ENCODE measurements at regions not wholly inside any gene's neighbourhood (a gene's known extent, or its start where the extent isn't known, plus 50 kb on each side); places are given as distances from the start of the nearest gene placed in this dataset.
"Not testable (repeated sequence)": the region's sequence is repeated elsewhere in the genome, so short reads cannot be mapped to it uniquely, and the experiment has no call there.

DNA sequence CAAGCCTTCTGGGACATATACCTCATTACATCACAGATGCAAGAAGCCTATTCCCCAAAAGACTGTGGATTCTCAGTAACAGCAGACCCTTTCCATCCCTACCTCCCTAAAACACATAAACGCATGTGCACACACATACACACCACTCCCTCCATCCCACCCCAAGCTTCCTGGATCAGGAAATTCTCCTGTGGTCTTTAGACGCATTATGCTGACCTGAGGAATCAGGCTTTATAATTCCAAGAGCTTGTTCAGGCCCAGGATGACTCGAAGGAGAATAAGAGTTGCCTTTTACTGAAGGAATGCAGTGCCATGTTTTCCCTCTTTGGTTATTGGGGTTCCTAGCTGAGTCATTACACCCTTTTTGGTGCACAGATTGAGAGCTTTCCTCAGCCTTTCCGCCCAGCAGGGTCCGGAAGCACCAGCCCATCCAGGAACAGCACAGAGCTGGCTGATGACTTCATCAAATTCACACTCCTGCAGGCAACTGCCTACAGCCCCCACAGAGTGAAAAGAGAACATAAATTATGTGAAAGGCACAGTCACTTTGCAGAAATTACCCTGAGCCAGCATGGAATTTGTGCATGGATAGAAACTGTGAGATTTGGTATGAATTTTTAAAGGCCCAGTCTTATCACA lies 385.0 kb upstream of the TRPC7 start:
- intact Hi-C loops (cut with DNase I; ENCODE audit: low total_unique reads): no loop called here
- H3K4me3 ChIP-seq (ENCODE audit: low read depth, poor library complexity, severe bottlenecking): no peak overlapping the region
- WGBS, 2 donors: 62 to 72% methylated on average over 5 of the region's 5 CpGs
- DNase-seq (ENCODE audit: low spot score in 2 of 2): no peak
- TF ChIP-seq, protein P1, sequence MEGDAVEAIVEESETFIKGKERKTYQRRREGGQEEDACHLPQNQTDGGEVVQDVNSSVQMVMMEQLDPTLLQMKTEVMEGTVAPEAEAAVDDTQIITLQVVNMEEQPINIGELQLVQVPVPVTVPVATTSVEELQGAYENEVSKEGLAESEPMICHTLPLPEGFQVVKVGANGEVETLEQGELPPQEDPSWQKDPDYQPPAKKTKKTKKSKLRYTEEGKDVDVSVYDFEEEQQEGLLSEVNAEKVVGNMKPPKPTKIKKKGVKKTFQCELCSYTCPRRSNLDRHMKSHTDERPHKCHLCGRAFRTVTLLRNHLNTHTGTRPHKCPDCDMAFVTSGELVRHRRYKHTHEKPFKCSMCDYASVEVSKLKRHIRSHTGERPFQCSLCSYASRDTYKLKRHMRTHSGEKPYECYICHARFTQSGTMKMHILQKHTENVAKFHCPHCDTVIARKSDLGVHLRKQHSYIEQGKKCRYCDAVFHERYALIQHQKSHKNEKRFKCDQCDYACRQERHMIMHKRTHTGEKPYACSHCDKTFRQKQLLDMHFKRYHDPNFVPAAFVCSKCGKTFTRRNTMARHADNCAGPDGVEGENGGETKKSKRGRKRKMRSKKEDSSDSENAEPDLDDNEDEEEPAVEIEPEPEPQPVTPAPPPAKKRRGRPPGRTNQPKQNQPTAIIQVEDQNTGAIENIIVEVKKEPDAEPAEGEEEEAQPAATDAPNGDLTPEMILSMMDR (IDR thresholded peaks at IDR 0.05): no peak
- no peak for TF ChIP-seq POLR2A (IDR thresholded peaks at IDR 0.05)

DNA sequence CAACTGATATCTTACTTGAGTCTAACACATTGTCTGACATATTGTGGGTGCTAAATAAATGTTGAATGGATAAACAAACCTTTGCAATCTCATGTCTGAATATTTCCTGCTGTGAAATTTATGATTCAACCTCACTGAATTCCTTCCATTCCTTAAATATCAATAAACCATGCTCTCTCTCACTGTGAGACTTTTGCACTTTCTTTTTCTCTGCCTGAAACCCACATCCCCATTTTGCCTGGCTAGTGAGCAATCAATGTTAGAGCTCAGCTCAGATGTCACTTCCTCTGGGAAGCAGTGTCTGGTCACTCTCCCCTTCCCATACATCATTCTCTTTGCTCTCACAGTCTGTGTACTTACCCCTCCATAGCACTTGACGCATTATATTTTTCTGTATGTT lies 383.7 kb upstream of the TRPC7 start:
- no peak for DNase-seq (ENCODE audit: low spot score in 2 of 2)
- no peak for TF ChIP-seq POLR2A (IDR thresholded peaks at IDR 0.05)
- TF ChIP-seq, protein P1 (IDR thresholded peaks at IDR 0.05): no peak
- H3K4me3 ChIP-seq (ENCODE audit: low read depth, poor library complexity, severe bottlenecking): no peak overlapping the region
- intact Hi-C loops (cut with DNase I; ENCODE audit: low total_unique reads): no loop called here
- 87 to 100% methylated on average over 1 of the region's 1 CpG for WGBS, 2 donors

DNA sequence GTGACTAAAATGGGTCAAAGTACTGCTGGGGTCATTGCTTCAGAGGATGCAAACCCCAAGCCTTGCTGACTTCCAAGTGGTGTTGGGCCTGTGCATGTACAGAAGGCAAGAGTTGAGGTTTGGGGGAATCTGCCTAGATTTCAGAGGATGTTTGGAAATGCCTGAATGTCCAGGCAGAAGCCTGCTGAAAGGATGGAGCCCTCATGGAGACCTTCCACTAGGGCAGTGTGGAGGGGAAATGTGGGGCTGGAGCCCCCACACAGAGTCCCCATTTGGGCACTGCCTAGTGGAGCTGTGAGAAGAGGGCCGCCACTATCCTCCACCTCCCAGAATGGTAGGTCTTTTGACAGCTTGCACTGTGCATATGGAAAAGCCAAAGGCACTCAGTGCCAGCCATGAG lies 377.7 kb upstream of the TRPC7 start:
- DNase-seq (ENCODE audit: low spot score in 2 of 2): no peak
- H3K4me3 ChIP-seq (ENCODE audit: low read depth, poor library complexity, severe bottlenecking): no peak overlapping the region
- WGBS, 2 donors: 83 to 86% methylated on average over 1 of the region's 1 CpG
- intact Hi-C loops (cut with DNase I; ENCODE audit: low total_unique reads): no loop called here
- TF ChIP-seq, protein P1 (IDR thresholded peaks at IDR 0.05): no peak
- no peak for TF ChIP-seq POLR2A (IDR thresholded peaks at IDR 0.05)

DNA sequence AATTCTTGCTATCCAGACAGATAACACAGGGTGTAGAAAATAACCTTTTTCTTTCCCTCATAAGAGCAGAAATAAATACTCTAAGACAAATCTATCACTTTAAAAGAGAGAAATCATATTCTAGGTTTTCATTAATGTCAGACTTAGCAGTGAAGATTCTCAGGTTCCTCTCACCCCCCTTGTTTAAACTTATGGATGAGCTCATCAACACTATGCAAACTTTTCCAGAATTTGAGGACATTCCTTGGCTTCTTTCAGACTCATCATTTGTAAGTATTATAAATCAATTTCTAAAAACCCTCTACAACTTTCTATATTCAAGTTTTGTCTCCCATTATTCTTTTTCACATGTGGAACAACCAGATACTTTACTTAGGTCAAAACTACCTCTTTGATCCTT lies 374.9 kb upstream of the TRPC7 start:
- TF ChIP-seq, protein P1 (IDR thresholded peaks at IDR 0.05): no peak
- no peak for TF ChIP-seq POLR2A (IDR thresholded peaks at IDR 0.05)
- H3K4me3 ChIP-seq (ENCODE audit: low read depth, poor library complexity, severe bottlenecking): no peak overlapping the region
- DNase-seq (ENCODE audit: low spot score in 2 of 2): no peak
- intact Hi-C loops (cut with DNase I; ENCODE audit: low total_unique reads): no loop called here

DNA sequence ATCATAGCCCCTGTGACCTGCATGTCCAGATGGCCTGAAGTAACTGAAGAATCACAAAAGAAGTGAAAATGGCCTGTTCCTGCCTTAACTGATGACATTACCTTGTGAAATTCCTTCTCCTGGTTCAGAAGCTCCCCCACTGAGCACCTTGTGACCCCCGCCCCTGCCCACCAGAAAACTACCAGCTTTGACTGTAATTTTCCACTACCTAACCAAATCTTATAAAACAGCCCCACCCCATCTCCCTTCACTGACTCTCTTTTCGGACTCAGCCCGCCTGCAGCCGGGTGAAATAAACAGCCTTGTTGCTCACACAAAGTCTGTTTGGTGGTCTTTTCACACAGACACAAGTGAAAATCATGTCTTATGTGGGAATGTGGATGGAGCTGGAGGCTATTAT lies 373.9 kb upstream of the TRPC7 start:
- DNase-seq (ENCODE audit: low spot score in 2 of 2); intact Hi-C loops (cut with DNase I; ENCODE audit: low total_unique reads); H3K4me3 ChIP-seq (ENCODE audit: low read depth, poor library complexity, severe bottlenecking): not testable (repeated sequence)
- WGBS, 2 donors: 84 to 90% methylated on average over 4 of the region's 4 CpGs

DNA sequence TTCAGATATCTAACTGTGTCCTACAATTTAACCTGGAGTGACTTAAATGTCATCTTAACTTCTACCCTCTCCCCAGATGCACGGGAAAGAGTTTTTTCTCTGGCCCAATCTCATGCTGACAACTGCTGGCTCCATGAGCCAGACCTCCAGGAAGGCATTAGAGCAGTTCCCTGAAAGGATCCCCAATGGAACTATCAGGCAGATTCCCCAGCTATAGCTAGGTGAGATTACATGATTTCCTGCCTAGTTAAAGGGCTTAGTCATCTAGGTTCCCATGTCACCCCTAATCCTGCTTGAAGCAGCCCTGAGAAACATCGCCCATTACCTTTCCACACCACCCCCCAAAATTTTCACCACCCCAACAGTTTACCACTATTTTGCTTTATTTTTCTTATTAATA lies 373.5 kb upstream of the TRPC7 start:
- DNase-seq (ENCODE audit: low spot score in 2 of 2): no peak
- intact Hi-C loops (cut with DNase I; ENCODE audit: low total_unique reads): no loop called here
- 86 to 92% methylated on average over 2 of the region's 2 CpGs for WGBS, 2 donors
- TF ChIP-seq, protein P1 (IDR thresholded peaks at IDR 0.05): no peak
- no peak for TF ChIP-seq POLR2A (IDR thresholded peaks at IDR 0.05)
- no peak overlapping the region for H3K4me3 ChIP-seq (ENCODE audit: low read depth, poor library complexity, severe bottlenecking)

All from lower leg skin (tissue), 4 donors.